GM12878 (cell line): ENCODE measurements at regions not wholly inside any gene's neighbourhood (a gene's known extent, or its start where the extent isn't known, plus 50 kb on each side); places are given as distances from the start of the nearest gene placed in this dataset.

Experiments used
- ASH2L ChIP-seq: fragments of 300-600, 200-600 bp; sonication (generic); IDR thresholded peaks from 2 replicates; pipeline ENCODE4 v1.6.1; 2017; ENCODE audit warnings: low read depth, mild to moderate bottlenecking, borderline replicate concordance
- CREM ChIP-seq: IDR thresholded peaks from 2 replicates; pipeline ENCODE4 v1.6.1; 2014; ENCODE audit warnings: antibody characterized with exemption, low read depth
- FOS ChIP-seq: IDR thresholded peaks from 3 replicates; pipeline ENCODE4 v1.6.1; 2011; ENCODE audit warnings: borderline replicate concordance; ENCODE audit not compliant: insufficient read length; ENCODE audit errors: extremely low read depth
- FOXK2 ChIP-seq: fragments of 450-650 bp; IDR thresholded peaks from 2 replicates; pipeline ENCODE4 v1.6.1; 2017; ENCODE audit warnings: mild to moderate bottlenecking, moderate library complexity
- MYC ChIP-seq: IDR thresholded peaks from 2 replicates; pipeline ENCODE4 v1.6.1; 2011; ENCODE audit warnings: mild to moderate bottlenecking, low read length, moderate library complexity, inconsistent platforms; ENCODE audit not compliant: insufficient read depth, insufficient replicate concordance, insufficient read length, severe bottlenecking
- PML ChIP-seq: IDR thresholded peaks from 2 replicates; pipeline ENCODE4 v1.6.1; 2012; ENCODE audit warnings: low read length, inconsistent platforms
- SIN3A ChIP-seq: IDR thresholded peaks from 2 replicates; pipeline ENCODE4 v1.6.1; 2012; ENCODE audit warnings: low read depth, low read length, improper control_type of control experiment
- SMARCA5 ChIP-seq: fragments of 450-650 bp; IDR thresholded peaks from 2 replicates; pipeline ENCODE4 v1.6.1; 2017; ENCODE audit warnings: mild to moderate bottlenecking
- SUPT20H ChIP-seq: IDR thresholded peaks from 2 replicates; pipeline ENCODE4 v1.6.1; 2011; ENCODE audit warnings: low read depth, mild to moderate bottlenecking, low read length, moderate library complexity, borderline replicate concordance; ENCODE audit not compliant: control insufficient read depth
- ZBED1 ChIP-seq: IDR thresholded peaks from 2 replicates; pipeline ENCODE4 v1.6.1; 2016; ENCODE audit warnings: borderline replicate concordance
- ZNF274 ChIP-seq: IDR thresholded peaks from one replicate; pipeline ENCODE4 v1.8.0; 2011; ENCODE audit not compliant: insufficient read length, insufficient read depth
- TF ChIP-seq, protein P1 (sequence below): fragments of 450-650 bp; formaldehyde crosslinking; IDR thresholded peaks from 2 replicates; pipeline ENCODE4 v1.5.0; 2022; ENCODE audit warnings: mild to moderate bottlenecking, missing genetic modification characterization
- TF ChIP-seq, protein P2 (sequence below): fragments of 450-650 bp; IDR thresholded peaks from 2 replicates; pipeline ENCODE4 v1.6.1; 2017; ENCODE audit warnings: antibody characterized with exemption, mild to moderate bottlenecking, moderate library complexity
- TF ChIP-seq, protein P3 (sequence below): fragments of 450-650 bp; IDR thresholded peaks from 2 replicates; pipeline ENCODE4 v1.6.1; 2014; ENCODE audit warnings: mild to moderate bottlenecking
- TF ChIP-seq, protein P4 (sequence below): fragments of 450-650 bp; IDR thresholded peaks from 2 replicates; pipeline ENCODE4 v1.6.1; 2018; ENCODE audit warnings: borderline replicate concordance, mild to moderate bottlenecking; ENCODE audit not compliant: partially characterized antibody

DNA sequence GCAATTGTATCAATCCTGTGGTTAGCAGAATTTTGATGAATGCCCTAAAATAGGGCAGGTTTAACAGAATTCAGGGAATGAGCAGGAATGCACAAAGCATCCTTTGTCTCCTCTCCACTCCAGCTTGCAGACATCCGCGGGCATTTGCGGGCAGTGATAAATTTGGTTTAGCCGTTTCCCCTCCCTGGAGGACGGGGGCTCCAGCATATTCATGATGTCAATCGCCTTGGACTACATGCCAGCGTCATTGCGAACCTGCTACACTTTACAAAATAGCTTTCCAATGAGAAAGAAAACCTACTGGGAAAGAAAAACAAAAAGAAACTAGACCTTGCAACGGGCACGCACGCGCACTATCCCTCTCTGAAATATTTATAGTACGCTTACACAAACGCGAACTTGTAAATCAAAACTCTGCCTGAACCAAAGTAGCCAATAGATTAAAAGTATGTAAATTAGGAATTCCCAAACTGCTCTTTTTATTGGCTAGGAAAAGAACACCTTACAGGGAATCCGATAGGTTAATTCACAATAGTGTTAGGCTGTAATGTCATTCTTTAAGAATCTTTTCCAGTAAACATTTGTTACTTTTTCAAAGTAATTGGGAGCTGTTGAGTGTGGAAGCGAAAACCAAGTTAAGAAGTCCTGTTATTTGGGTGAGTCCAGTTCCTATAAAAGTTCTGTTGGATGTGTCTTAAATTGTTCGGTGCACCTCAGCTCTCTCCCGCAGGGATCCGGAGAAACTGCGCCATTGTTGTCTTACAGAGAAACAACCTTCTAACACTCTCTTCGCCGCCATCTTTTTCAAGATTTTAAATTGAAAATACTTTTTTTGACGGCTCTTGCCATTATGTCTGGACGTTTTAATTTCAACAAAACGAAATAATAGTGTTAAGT lies 136.7 kb downstream of the HFE start (continued):
- TF ChIP-seq, protein P1, sequence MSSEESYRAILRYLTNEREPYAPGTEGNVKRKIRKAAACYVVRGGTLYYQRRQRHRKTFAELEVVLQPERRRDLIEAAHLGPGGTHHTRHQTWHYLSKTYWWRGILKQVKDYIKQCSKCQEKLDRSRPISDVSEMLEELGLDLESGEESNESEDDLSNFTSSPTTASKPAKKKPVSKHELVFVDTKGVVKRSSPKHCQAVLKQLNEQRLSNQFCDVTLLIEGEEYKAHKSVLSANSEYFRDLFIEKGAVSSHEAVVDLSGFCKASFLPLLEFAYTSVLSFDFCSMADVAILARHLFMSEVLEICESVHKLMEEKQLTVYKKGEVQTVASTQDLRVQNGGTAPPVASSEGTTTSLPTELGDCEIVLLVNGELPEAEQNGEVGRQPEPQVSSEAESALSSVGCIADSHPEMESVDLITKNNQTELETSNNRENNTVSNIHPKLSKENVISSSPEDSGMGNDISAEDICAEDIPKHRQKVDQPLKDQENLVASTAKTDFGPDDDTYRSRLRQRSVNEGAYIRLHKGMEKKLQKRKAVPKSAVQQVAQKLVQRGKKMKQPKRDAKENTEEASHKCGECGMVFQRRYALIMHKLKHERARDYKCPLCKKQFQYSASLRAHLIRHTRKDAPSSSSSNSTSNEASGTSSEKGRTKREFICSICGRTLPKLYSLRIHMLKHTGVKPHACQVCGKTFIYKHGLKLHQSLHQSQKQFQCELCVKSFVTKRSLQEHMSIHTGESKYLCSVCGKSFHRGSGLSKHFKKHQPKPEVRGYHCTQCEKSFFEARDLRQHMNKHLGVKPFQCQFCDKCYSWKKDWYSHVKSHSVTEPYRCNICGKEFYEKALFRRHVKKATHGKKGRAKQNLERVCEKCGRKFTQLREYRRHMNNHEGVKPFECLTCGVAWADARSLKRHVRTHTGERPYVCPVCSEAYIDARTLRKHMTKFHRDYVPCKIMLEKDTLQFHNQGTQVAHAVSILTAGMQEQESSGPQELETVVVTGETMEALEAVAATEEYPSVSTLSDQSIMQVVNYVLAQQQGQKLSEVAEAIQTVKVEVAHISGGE (CRISPR knock-in tag) = no peak
- TF ChIP-seq, protein P2, sequence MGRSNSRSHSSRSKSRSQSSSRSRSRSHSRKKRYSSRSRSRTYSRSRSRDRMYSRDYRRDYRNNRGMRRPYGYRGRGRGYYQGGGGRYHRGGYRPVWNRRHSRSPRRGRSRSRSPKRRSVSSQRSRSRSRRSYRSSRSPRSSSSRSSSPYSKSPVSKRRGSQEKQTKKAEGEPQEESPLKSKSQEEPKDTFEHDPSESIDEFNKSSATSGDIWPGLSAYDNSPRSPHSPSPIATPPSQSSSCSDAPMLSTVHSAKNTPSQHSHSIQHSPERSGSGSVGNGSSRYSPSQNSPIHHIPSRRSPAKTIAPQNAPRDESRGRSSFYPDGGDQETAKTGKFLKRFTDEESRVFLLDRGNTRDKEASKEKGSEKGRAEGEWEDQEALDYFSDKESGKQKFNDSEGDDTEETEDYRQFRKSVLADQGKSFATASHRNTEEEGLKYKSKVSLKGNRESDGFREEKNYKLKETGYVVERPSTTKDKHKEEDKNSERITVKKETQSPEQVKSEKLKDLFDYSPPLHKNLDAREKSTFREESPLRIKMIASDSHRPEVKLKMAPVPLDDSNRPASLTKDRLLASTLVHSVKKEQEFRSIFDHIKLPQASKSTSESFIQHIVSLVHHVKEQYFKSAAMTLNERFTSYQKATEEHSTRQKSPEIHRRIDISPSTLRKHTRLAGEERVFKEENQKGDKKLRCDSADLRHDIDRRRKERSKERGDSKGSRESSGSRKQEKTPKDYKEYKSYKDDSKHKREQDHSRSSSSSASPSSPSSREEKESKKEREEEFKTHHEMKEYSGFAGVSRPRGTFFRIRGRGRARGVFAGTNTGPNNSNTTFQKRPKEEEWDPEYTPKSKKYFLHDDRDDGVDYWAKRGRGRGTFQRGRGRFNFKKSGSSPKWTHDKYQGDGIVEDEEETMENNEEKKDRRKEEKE = no peak
- TF ChIP-seq ASH2L = peak; percentile 83; the same call in 1 of the 2 replicates
- TF ChIP-seq SMARCA5 = peak; percentile 26; the same call in 1 of the 2 replicates
- no peak for TF ChIP-seq SIN3A
- no peak for TF ChIP-seq SUPT20H
- TF ChIP-seq ZNF274 = no peak
- TF ChIP-seq CREM = no peak
- TF ChIP-seq FOXK2 = no peak
- TF ChIP-seq MYC = no peak
- peak; percentile 55; the same call in 1 of the 2 replicates for TF ChIP-seq PML
- TF ChIP-seq, protein P3, sequence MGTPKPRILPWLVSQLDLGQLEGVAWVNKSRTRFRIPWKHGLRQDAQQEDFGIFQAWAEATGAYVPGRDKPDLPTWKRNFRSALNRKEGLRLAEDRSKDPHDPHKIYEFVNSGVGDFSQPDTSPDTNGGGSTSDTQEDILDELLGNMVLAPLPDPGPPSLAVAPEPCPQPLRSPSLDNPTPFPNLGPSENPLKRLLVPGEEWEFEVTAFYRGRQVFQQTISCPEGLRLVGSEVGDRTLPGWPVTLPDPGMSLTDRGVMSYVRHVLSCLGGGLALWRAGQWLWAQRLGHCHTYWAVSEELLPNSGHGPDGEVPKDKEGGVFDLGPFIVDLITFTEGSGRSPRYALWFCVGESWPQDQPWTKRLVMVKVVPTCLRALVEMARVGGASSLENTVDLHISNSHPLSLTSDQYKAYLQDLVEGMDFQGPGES = no peak
- TF ChIP-seq, protein P4, sequence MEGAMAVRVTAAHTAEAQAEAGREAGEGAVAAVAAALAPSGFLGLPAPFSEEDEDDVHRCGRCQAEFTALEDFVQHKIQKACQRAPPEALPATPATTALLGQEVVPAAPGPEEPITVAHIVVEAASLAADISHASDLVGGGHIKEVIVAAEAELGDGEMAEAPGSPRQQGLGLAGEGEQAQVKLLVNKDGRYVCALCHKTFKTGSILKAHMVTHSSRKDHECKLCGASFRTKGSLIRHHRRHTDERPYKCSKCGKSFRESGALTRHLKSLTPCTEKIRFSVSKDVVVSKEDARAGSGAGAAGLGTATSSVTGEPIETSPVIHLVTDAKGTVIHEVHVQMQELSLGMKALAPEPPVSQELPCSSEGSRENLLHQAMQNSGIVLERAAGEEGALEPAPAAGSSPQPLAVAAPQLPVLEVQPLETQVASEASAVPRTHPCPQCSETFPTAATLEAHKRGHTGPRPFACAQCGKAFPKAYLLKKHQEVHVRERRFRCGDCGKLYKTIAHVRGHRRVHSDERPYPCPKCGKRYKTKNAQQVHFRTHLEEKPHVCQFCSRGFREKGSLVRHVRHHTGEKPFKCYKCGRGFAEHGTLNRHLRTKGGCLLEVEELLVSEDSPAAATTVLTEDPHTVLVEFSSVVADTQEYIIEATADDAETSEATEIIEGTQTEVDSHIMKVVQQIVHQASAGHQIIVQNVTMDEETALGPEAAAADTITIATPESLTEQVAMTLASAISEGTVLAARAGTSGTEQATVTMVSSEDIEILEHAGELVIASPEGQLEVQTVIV = no peak
- no peak for TF ChIP-seq ZBED1
- no peak for TF ChIP-seq FOS
